Esophagus muscularis mucosa (tissue), 4 donors: ENCODE measurements at regions not wholly inside any gene's neighbourhood (a gene's known extent, or its start where the extent isn't known, plus 50 kb on each side); places are given as distances from the start of the nearest gene placed in this dataset.

Source experiments
- EP300 ChIP-seq: sonication (generic); formaldehyde crosslinking; IDR thresholded peaks from one replicate; pipeline ENCODE4 v1.6.1; 2017; ENCODE audit warnings: antibody characterized with exemption
- POLR2A ChIP-seq: fragments of 450-650 bp; IDR thresholded peaks from one replicate; pipeline ENCODE4 v1.6.1; 2017; ENCODE audit warnings: antibody characterized with exemption, moderate library complexity, mild to moderate bottlenecking, low read depth
- POLR2AphosphoS5 ChIP-seq, 2 donors: sonication (generic); formaldehyde crosslinking; IDR thresholded peaks; one replicate each; pipeline ENCODE4 v1.6.1; 2017; ENCODE audit warnings: antibody characterized with exemption in 2 of 2
- TF ChIP-seq, protein P1 (sequence below), 3 experiments: fragments of 200-600 bp in 2 of 3; fragments of 450-650 bp in 1 of 3; sonication (generic) in 2 of 3; IDR thresholded peaks; one replicate each; pipeline ENCODE4 v1.5.1; 2017 to 2019; ENCODE audit warnings: antibody characterized with exemption in 3 of 3, mild to moderate bottlenecking in 2 of 3, moderate library complexity in 1 of 3

DNA sequence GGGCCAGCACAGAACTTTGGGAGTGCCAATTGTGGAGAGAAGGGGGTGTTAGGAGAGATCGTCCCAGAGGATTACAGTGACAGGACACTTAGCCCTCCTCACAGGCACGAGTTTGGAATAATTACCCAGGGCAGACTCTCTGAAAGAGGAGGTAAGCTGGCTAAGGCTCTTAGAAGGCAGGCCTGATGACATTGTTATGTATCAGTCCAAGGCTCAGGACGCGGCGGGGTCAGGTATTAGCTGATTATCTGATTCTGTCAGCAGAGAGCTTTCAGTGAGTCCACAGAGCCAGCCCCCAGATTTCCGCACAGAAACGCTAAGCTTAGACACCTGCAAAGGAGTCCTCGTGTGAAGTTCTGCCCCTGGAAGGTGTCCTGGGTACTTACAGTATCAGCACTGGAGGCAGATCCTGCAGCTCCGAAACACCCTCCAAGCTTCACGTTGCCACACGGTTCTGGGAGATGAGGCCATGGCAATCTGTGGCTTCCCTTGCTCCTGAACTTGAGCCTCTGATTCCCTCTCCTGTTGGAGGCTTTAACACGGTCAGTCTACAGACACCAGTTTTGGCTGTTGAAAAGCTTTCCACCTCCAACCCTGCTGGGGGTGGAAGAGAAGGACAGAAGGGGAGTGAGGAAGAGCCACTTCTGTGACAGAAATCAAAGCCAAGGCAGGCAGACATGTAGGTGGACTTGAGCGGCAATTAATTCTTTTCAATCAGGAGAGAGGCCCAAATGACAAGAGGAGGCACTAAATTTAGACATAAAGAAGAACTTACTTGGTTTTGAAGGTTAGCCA lies 123.6 kb upstream of the CADM1 start:
- TF ChIP-seq, protein P1, sequence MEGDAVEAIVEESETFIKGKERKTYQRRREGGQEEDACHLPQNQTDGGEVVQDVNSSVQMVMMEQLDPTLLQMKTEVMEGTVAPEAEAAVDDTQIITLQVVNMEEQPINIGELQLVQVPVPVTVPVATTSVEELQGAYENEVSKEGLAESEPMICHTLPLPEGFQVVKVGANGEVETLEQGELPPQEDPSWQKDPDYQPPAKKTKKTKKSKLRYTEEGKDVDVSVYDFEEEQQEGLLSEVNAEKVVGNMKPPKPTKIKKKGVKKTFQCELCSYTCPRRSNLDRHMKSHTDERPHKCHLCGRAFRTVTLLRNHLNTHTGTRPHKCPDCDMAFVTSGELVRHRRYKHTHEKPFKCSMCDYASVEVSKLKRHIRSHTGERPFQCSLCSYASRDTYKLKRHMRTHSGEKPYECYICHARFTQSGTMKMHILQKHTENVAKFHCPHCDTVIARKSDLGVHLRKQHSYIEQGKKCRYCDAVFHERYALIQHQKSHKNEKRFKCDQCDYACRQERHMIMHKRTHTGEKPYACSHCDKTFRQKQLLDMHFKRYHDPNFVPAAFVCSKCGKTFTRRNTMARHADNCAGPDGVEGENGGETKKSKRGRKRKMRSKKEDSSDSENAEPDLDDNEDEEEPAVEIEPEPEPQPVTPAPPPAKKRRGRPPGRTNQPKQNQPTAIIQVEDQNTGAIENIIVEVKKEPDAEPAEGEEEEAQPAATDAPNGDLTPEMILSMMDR (IDR thresholded peaks at IDR 0.05) = no peak
- no peak for TF ChIP-seq POLR2AphosphoS5 (IDR thresholded peaks at IDR 0.05)
- TF ChIP-seq POLR2A = no peak
- no peak for TF ChIP-seq EP300
